Gastroesophageal sphincter (tissue), 4 donors: ENCODE measurements at regions not wholly inside any gene's neighbourhood (a gene's known extent, or its start where the extent isn't known, plus 50 kb on each side); places are given as distances from the start of the nearest gene placed in this dataset.
"Not testable (repeated sequence)": the region's sequence is repeated elsewhere in the genome, so short reads cannot be mapped to it uniquely, and the experiment has no call there.

Source experiments
- ATAC-seq: fragments of 150-250 bp; one replicate; pipeline ENCODE4 v1.9.1; 2016; ENCODE audit warnings: mild to moderate bottlenecking, moderate library complexity
- H3K27ac ChIP-seq, 4 donors: fragments of 200-600 bp; sonication (generic) in 3 of 4; 1 replicate in 3 of 4; 2 replicates in 1 of 4; pipeline ENCODE4 v1.5.1; 2016 to 2019
- H3K27me3 ChIP-seq: fragments of 200-600 bp; sonication (generic); one replicate; pipeline ENCODE4 v1.5.1; 2019
- H3K36me3 ChIP-seq, 2 donors: fragments of 200-600 bp; sonication (generic); one replicate each; pipeline ENCODE4 v1.5.1; 2019; ENCODE audit warnings: control low read depth in 1 of 2
- H3K4me1 ChIP-seq, 3 donors: fragments of 200-600 bp; sonication (generic); 1 replicate in 2 of 3; 2 replicates in 1 of 3; pipeline ENCODE4 v1.5.1; 2016 to 2019; ENCODE audit warnings: control low read depth in 2 of 3
- H3K4me3 ChIP-seq, 2 donors: fragments of 200-600 bp; sonication (generic); one replicate each; pipeline ENCODE4 v1.5.1; 2019; ENCODE audit warnings: mild to moderate bottlenecking in 1 of 2, moderate library complexity in 1 of 2
- H3K9me3 ChIP-seq, 3 donors: fragments of 200-600 bp; sonication (generic); one replicate each; pipeline ENCODE4 v1.5.1; 2017 to 2019; ENCODE audit warnings: control low read depth in 2 of 3
- EP300 ChIP-seq: sonication (generic); formaldehyde crosslinking; IDR thresholded peaks from one replicate; pipeline ENCODE4 v1.6.1; 2017; ENCODE audit warnings: antibody characterized with exemption, mild to moderate bottlenecking
- POLR2A ChIP-seq, 2 donors: fragments of 450-650 bp; IDR thresholded peaks; one replicate each; pipeline ENCODE4 v1.6.1; 2017; ENCODE audit warnings: antibody characterized with exemption in 2 of 2, mild to moderate bottlenecking in 2 of 2, moderate library complexity in 1 of 2
- POLR2AphosphoS5 ChIP-seq: sonication (generic); formaldehyde crosslinking; IDR thresholded peaks from one replicate; pipeline ENCODE4 v1.6.1; 2017; ENCODE audit warnings: antibody characterized with exemption
- WGBS, 2 donors: methylation state at CpG; one replicate each; pipeline ENCODE4 v1.1.5; 2018; ENCODE audit warnings: low coverage in 1 of 2; 5-methylcytosine and 5-hydroxymethylcytosine counted together
- TF ChIP-seq, protein P1 (sequence below), 4 experiments: fragments of 200-600 bp in 2 of 4; fragments of 450-650 bp in 2 of 4; sonication (generic) in 1 of 4; IDR thresholded peaks; one replicate each; pipeline ENCODE4 v1.5.1; 2017 to 2019; ENCODE audit warnings: antibody characterized with exemption in 4 of 4, mild to moderate bottlenecking in 2 of 4, moderate library complexity in 2 of 4

DNA sequence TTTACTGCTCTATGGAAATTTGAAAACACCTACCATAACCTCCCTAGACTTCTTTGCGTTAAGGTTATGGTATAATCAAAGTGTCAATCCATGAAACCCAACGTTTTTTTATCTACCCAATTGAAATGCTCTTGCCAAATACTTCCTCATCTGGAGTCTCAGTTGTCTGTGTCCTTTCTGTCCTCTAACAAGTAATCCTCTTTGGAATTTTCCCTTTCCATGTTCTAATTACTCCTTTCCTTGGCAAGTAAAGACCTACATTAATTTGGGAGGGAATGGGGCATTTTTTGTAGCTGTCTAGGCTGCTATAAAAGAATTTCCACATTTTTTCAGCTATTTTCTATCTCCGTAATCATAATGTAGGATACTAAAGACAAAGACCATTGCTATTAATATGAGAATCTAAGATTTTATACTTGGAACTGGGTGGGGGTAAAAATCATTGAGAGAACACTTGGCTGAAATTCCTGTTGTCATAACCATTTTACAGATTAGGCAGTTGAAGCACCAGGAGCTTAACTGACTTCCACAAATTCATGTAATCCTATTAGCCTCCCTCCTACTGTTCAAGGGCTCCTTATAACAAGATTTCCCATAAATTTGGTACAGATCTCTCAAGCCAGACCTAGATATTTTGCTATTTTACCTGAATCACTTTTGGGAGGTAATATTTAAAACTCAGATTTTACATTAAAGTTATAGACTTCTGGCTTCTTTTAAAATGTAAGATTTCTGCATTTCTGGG lies 1307.6 kb downstream of the XPNPEP1 start:
- Histone ChIP-seq H3K4me3 (no peak overlapping the region), H3K4me1 (no peaks in the 10 kb centered on the region), H3K9me3 (no peaks in the 10 kb centered on the region), H3K27me3 (no peaks in the 10 kb centered on the region), H3K36me3 (no peaks in the 10 kb centered on the region), H3K27ac (no peak overlapping the region)
- 57 to 72% methylated on average over 3 of the region's 3 CpGs for WGBS, 2 donors
- TF ChIP-seq POLR2AphosphoS5 = no peak
- TF ChIP-seq EP300 = no peak
- TF ChIP-seq, protein P1, sequence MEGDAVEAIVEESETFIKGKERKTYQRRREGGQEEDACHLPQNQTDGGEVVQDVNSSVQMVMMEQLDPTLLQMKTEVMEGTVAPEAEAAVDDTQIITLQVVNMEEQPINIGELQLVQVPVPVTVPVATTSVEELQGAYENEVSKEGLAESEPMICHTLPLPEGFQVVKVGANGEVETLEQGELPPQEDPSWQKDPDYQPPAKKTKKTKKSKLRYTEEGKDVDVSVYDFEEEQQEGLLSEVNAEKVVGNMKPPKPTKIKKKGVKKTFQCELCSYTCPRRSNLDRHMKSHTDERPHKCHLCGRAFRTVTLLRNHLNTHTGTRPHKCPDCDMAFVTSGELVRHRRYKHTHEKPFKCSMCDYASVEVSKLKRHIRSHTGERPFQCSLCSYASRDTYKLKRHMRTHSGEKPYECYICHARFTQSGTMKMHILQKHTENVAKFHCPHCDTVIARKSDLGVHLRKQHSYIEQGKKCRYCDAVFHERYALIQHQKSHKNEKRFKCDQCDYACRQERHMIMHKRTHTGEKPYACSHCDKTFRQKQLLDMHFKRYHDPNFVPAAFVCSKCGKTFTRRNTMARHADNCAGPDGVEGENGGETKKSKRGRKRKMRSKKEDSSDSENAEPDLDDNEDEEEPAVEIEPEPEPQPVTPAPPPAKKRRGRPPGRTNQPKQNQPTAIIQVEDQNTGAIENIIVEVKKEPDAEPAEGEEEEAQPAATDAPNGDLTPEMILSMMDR (IDR thresholded peaks at IDR 0.05) = no peak
- TF ChIP-seq POLR2A (IDR thresholded peaks at IDR 0.05) = no peak
- no peak for ATAC-seq

DNA sequence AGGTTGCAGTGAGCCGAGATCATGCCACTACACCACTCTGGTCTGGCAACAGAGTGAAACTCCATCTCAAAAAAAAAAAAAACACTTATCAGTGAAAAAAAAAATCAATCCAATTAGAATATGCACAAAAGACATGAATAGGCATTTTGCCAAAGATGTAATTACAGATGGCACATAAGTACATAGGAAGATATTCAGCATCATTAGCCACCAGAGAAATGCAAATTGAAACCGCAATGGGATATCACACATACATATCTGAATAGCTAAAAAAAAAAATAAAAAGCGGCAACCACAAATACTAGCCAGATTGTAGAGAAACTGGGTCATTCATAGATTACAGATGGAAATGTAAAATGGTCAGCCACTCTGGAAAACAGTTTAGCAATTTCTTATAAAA lies 1310.8 kb downstream of the XPNPEP1 start:
- Histone ChIP-seq H3K9me3 (no peaks in the 10 kb centered on the region), H3K27ac (no peak overlapping the region), H3K27me3 (no peaks in the 10 kb centered on the region), H3K4me1 (no peaks in the 10 kb centered on the region), H3K4me3 (no peak overlapping the region), H3K36me3 (no peaks in the 10 kb centered on the region)
- no peak for TF ChIP-seq POLR2AphosphoS5
- no peak for TF ChIP-seq EP300
- no peak for TF ChIP-seq POLR2A (IDR thresholded peaks at IDR 0.05)
- TF ChIP-seq, protein P1 (IDR thresholded peaks at IDR 0.05) = no peak
- ATAC-seq = no peak
- 33 to 58% methylated on average over 2 to 3 of the region's 3 CpGs for WGBS, 2 donors

DNA sequence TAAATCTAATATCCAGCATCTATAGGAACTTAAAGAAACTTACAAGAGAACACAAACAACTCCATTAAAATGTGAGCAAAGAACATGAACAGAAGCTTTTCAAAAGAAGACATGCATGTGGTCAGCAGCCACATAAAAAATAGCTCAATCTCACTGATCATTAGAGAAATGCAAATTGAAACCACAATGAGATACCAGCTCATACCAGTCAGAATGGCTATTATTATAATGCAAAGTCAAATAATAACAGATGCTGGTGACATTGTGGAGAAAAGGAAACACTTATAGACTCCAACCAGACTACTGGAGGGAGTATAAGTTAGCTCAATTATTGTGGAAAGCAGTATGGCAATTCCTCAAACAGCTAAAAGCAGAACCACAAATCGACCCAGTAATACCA lies 1314.5 kb downstream of the XPNPEP1 start:
- TF ChIP-seq EP300 = no peak
- TF ChIP-seq POLR2A (IDR thresholded peaks at IDR 0.05) = no peak
- TF ChIP-seq POLR2AphosphoS5 = no peak
- TF ChIP-seq, protein P1 (IDR thresholded peaks at IDR 0.05) = no peak
- Histone ChIP-seq H3K27ac (no peak overlapping the region), H3K36me3 (no peaks in the 10 kb centered on the region), H3K4me1 (no peaks in the 10 kb centered on the region), H3K27me3 (no peaks in the 10 kb centered on the region), H3K4me3 (no peak overlapping the region), H3K9me3 (no peaks in the 10 kb centered on the region)
- WGBS, 2 donors = 46 to 57% methylated on average over 1 of the region's 1 CpG
- ATAC-seq = no peak

DNA sequence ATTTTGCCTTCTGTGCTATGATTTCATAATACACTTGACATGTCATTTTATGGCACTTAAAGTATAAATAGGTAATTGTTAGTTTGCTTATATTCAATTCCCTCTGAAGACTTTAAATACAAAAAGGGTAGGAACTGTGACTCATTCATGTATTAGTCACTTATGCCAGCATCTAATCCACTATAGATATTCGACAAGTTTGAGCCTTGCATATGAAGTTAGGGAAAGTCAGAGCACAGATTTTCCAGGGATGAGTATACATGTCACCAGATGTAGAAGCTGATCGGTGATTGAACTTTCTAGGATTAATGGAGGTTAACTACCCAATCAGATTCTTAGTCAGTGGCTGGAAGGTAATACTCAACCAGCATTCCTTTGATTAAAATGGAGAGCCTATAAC lies 1321.5 kb downstream of the XPNPEP1 start:
- 78 to 83% methylated on average over 1 to 2 of the region's 2 CpGs for WGBS, 2 donors
- no peak overlapping the region for H3K27ac ChIP-seq
- no peaks in the 10 kb centered on the region for H3K36me3 ChIP-seq
- no peaks in the 10 kb centered on the region for H3K9me3 ChIP-seq
- peaks cover 5% of the 10 kb centered on the region for H3K27me3 ChIP-seq
- H3K4me1 ChIP-seq = no peaks in the 10 kb centered on the region
- no peak overlapping the region for H3K4me3 ChIP-seq
- TF ChIP-seq EP300 = no peak
- no peak for TF ChIP-seq POLR2A (IDR thresholded peaks at IDR 0.05)
- TF ChIP-seq, protein P1 (IDR thresholded peaks at IDR 0.05) = no peak
- TF ChIP-seq POLR2AphosphoS5 = no peak
- ATAC-seq = no peak

DNA sequence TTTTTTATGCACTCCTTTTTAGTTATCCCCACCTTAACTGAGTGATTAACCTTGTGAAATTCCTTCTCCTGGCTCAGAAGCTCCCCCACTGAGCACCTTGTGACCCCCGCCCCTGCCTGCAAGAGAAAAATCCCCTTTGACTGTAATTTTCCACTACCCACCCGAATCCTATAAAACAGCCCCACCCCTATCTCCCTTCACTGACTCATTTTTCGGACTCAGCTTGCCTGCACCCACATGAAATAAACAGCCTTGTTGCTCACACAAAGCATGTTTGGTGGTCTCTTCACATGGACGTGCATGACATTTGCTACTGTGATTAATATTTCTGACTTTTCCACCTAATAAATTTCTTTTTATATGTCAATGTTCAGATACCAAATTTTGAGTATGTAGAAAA lies 1322.8 kb downstream of the XPNPEP1 start:
- WGBS, 2 donors = 69 to 75% methylated on average over 3 to 4 of the region's 4 CpGs
- ATAC-seq = not testable (repeated sequence)

DNA sequence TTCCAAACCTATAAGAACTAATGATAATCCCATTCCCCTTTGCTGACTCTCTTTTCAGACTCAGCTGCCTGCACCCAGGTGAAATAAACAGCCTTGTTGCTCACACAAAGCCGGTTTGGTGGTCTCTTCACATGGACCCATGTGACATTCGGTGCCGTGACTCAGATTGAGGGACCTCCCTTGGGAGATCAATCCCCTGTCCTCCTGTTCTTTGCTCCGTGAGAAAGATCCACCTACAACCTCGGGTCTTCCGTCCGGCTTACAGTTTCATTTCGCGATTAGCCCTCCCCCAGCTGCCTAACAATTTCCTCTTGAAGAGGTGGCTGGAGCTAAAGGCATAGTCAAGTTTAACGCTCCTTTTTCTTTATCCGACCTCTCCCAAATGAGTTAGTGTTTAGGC lies 1324.0 kb downstream of the XPNPEP1 start:
- not testable (repeated sequence) for H3K9me3 ChIP-seq, H3K27me3 ChIP-seq, H3K27ac ChIP-seq, ATAC-seq, H3K4me1 ChIP-seq, H3K4me3 ChIP-seq, H3K36me3 ChIP-seq
- 36 to 46% methylated on average over 9 of the region's 11 CpGs for WGBS, 2 donors

More for the DNA sequence above, 1322.8 kb downstream of the XPNPEP1 start:
- H3K9me3 ChIP-seq, H3K27me3 ChIP-seq, H3K4me3 ChIP-seq, H3K36me3 ChIP-seq, H3K4me1 ChIP-seq, H3K27ac ChIP-seq: not testable (repeated sequence)
